Endodermal cell (in vitro differentiated cells): ENCODE measurements at regions not wholly inside any gene's neighbourhood (a gene's known extent, or its start where the extent isn't known, plus 50 kb on each side); places are given as distances from the start of the nearest gene placed in this dataset.

Source experiments
- DNase-seq: peaks from one replicate; pipeline ENCODE4 v3.0.0-alpha.2; 2017
- H3K27ac ChIP-seq: 2 replicates; pipeline ENCODE4 v1.5.1; 2013; ENCODE audit warnings: mild to moderate bottlenecking, low read depth, low read length, moderate library complexity
- H3K27me3 ChIP-seq: 2 replicates; pipeline ENCODE4 v1.6.1; 2013; ENCODE audit warnings: mild to moderate bottlenecking, low read length, moderate library complexity; ENCODE audit not compliant: insufficient read depth, control insufficient read depth, poor library complexity, severe bottlenecking
- H3K36me3 ChIP-seq: 2 replicates; pipeline ENCODE4 v1.7.0; 2013; ENCODE audit warnings: mild to moderate bottlenecking, low read length, moderate library complexity; ENCODE audit not compliant: control insufficient read depth, insufficient read depth
- H3K4me1 ChIP-seq: one replicate; pipeline ENCODE4 v1.7.0; 2013; ENCODE audit warnings: low read length; ENCODE audit not compliant: control insufficient read depth, insufficient read depth
- H3K4me3 ChIP-seq: 2 replicates; pipeline ENCODE4 v1.5.1; 2013; ENCODE audit warnings: mild to moderate bottlenecking, low read length, moderate library complexity
- H3K9ac ChIP-seq: 2 replicates; pipeline ENCODE4 v1.6.1; 2013; ENCODE audit warnings: mild to moderate bottlenecking, low read length, moderate library complexity; ENCODE audit not compliant: poor library complexity, severe bottlenecking; ENCODE audit errors: extremely low read depth
- H3K9me3 ChIP-seq: 2 replicates; pipeline ENCODE4 v1.6.1; 2013; ENCODE audit warnings: mild to moderate bottlenecking, low read length, moderate library complexity; ENCODE audit not compliant: control insufficient read depth
- H3K27ac Mint-ChIP-seq: 2 replicates; pipeline ENCODE4 v1.8.0; 2020; ENCODE audit warnings: mixed read lengths
- H3K27me3 Mint-ChIP-seq: 2 replicates; pipeline ENCODE4 v1.8.0; 2021; ENCODE audit warnings: mild to moderate bottlenecking, mixed read lengths; ENCODE audit not compliant: insufficient read depth
- H3K36me3 Mint-ChIP-seq: 2 replicates; pipeline ENCODE4 v1.8.0; 2020; ENCODE audit warnings: low read depth, mixed read lengths
- H3K4me1 Mint-ChIP-seq: 2 replicates; pipeline ENCODE4 v1.8.0; 2020; ENCODE audit warnings: mixed read lengths
- H3K4me3 Mint-ChIP-seq: 2 replicates; pipeline ENCODE4 v1.8.0; 2020; ENCODE audit warnings: mild to moderate bottlenecking, moderate library complexity, mixed read lengths
- H3K9me3 Mint-ChIP-seq: 2 replicates; pipeline ENCODE4 v1.8.0; 2020; ENCODE audit warnings: mild to moderate bottlenecking, mixed read lengths
- CTCF ChIP-seq: fragments of 200-600 bp; sonication (generic); conservative IDR thresholded peaks from 2 replicates; pipeline ENCODE4 v1.5.0; 2021; ENCODE audit warnings: antibody characterized with exemption, mild to moderate bottlenecking
- WGBS, 2 experiments: methylation state at CpG; one replicate each; pipeline versions ENCODE4 v1.1.5 to v1.1.7; 2013; ENCODE audit warnings: missing lambda C conversion rate in 2 of 2, mixed read lengths in 1 of 2; ENCODE audit not compliant: insufficient coverage in 1 of 2, insufficient read length in 1 of 2; 5-methylcytosine and 5-hydroxymethylcytosine counted together

GRCh38 chr11:47914743-47915142 is 65.6 kb upstream of the PTPRJ start:
- no peak for TF ChIP-seq CTCF
- no peaks in the 10 kb centered on the region for H3K36me3 Mint-ChIP-seq
- H3K4me3 Mint-ChIP-seq, result no peak overlapping the region
- H3K9me3 Mint-ChIP-seq, result no peaks in the 10 kb centered on the region
- no peaks in the 10 kb centered on the region for H3K36me3 ChIP-seq
- WGBS, 2 experiments, result 86 to 94% methylated on average over 5 to 7 of the region's 7 CpGs
- H3K9ac ChIP-seq, result no peak overlapping the region
- H3K4me3 ChIP-seq, result no peak overlapping the region
- H3K9me3 ChIP-seq, result no peaks in the 10 kb centered on the region
- H3K27ac ChIP-seq, result no peak overlapping the region
- no peaks in the 10 kb centered on the region for H3K27me3 Mint-ChIP-seq
- H3K27me3 ChIP-seq, result no peaks in the 10 kb centered on the region
- DNase-seq, result no peak
- peaks cover 18% of the 10 kb centered on the region for H3K4me1 ChIP-seq
- H3K27ac Mint-ChIP-seq, result no peak overlapping the region
- peaks cover 46% of the 10 kb centered on the region for H3K4me1 Mint-ChIP-seq

- Histone ChIP-seq H3K9ac (no peak overlapping the region), H3K36me3 (no peaks in the 10 kb centered on the region), H3K4me3 (no peak overlapping the region), H3K27me3 (no peaks in the 10 kb centered on the region), H3K9me3 (no peaks in the 10 kb centered on the region), H3K4me1 (peaks cover 14% of the 10 kb centered on the region), H3K27ac (no peak overlapping the region)
- H3K27ac Mint-ChIP-seq, result no peak overlapping the region
- H3K4me3 Mint-ChIP-seq, result no peak overlapping the region
- H3K27me3 Mint-ChIP-seq, result no peaks in the 10 kb centered on the region
- no peak for DNase-seq
- H3K9me3 Mint-ChIP-seq, result no peaks in the 10 kb centered on the region
- TF ChIP-seq CTCF, result no peak
- H3K36me3 Mint-ChIP-seq, result no peaks in the 10 kb centered on the region
- WGBS, 2 experiments, result 88 to 95% methylated on average over 4 to 8 of the region's 8 CpGs
- peaks cover 38% of the 10 kb centered on the region for H3K4me1 Mint-ChIP-seq
Measured at GRCh38 chr11:47913529-47914244, 65.5 kb upstream of the NUP160 start.

GRCh38 chr11:47912843-47913437 is 64.8 kb upstream of the NUP160 start:
- peaks cover 14% of the 10 kb centered on the region for H3K4me1 ChIP-seq
- 71 to 79% methylated on average over 4 to 6 of the region's 6 CpGs for WGBS, 2 experiments

More at GRCh38 chr11:47912843-47913437, 64.8 kb upstream of the NUP160 start:
- Mint-ChIP-seq H3K27me3 (no peaks in the 10 kb centered on the region), H3K4me3 (no peak overlapping the region), H3K36me3 (no peaks in the 10 kb centered on the region), H3K27ac (no peak overlapping the region), H3K9me3 (no peaks in the 10 kb centered on the region), H3K4me1 (peaks cover 32% of the 10 kb centered on the region)
- no peaks in the 10 kb centered on the region for H3K27me3 ChIP-seq
- no peak for DNase-seq
- H3K27ac ChIP-seq, result no peak overlapping the region
- no peak overlapping the region for H3K4me3 ChIP-seq
- H3K9ac ChIP-seq, result no peak overlapping the region
- H3K36me3 ChIP-seq, result no peaks in the 10 kb centered on the region
- no peaks in the 10 kb centered on the region for H3K9me3 ChIP-seq
- no peak for TF ChIP-seq CTCF
